ENCODE measurements at regions not wholly inside any gene's neighbourhood (a gene's known extent, or its start where the extent isn't known, plus 50 kb on each side); places are given as distances from the start of the nearest gene placed in this dataset.
A peak's percentile ranks its signal among the peaks of the same experiment; 100 is the strongest.

DNA sequence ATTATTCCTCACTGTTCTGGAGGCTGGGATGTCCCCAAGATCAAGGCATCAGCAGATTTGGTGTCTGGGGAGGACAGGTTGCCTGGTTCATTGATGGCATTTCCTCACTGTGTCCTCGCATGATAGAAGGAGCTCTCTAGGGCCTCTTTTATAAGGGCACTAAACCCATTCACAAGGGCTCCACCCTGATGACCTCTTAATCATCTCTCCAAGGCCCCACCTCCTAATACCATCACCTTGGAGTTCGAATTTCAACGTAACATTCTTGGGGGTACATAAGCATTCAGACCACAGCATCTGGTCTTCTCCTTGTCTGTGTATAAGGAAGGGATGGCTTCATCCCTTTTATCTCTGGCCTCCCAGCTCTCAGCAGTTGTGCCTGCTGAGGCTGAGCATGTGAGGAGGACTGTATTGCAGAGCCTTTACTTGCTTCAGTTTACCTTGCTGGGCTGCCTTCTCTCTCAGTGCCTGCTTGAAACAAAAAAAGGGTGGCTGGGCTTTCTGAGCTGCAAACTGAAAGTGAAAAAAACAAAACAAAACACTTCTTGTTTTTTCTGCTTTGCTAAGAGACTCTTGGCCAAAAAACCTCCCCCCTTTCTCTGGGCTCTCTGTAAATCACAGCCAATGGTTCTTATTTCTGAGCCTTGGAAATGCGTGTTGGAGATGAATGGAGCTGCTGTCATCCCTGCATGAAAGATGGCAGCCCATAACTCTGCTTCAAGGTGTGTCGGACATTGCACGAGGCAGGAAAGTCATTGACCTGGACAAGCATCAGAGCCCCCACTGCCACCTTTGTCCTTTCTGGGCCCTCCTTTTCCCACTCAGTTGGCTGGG lies 75.8 kb downstream of the RHOU start:
- peak overlapping the region; percentile 73 to 92 (median 83) for H3K27ac Mint-ChIP-seq
- Histone ChIP-seq H3K4me3 (replicated peaks in 1 of 3; ENCODE audit: low read depth in 2 of 3, low read length in 3 of 3) (peak overlapping the region in 1 of 3 experiments; percentile 31), H3K4me2 (replicated peaks; ENCODE audit: extremely low read depth, low read length, poor library complexity, severe bottlenecking) (peak overlapping the region; percentile 45), H4K20me1 (ENCODE audit: insufficient read depth, low read length) (no peaks in the 10 kb centered on the region), H3K27ac (ENCODE audit: low read depth in 1 of 2, low read length in 2 of 2) (peak overlapping the region; percentile 38 to 81), H3K4me1 (ENCODE audit: control insufficient read depth in 1 of 2, insufficient read depth in 2 of 2, low read length in 2 of 2) (peaks cover 24 to 30% of the 10 kb centered on the region in 2 donors), H3K79me2 (ENCODE audit: insufficient read depth, low read length) (no peaks in the 10 kb centered on the region), H2AFZ (ENCODE audit: insufficient read depth, low read depth, low read length, poor library complexity, severe bottlenecking) (peak overlapping the region; percentile 80), H3K27me3 (ENCODE audit: control insufficient read depth in 2 of 2, insufficient read depth in 2 of 2, low read length in 2 of 2) (no peaks in the 10 kb centered on the region), H3K36me3 (replicated peaks in 1 of 2; ENCODE audit: control insufficient read depth in 1 of 2, insufficient read depth in 2 of 2, low read length in 2 of 2) (no peaks in the 10 kb centered on the region), H3K9ac (ENCODE audit: insufficient read depth, low read length, poor library complexity, severe bottlenecking) (no peak overlapping the region), H3K9me3 (replicated peaks in 1 of 2; ENCODE audit: control insufficient read depth in 1 of 2, insufficient read depth in 1 of 2, low read length in 2 of 2) (no peaks in the 10 kb centered on the region)
- 60% methylated on average over 1 of the region's 6 CpGs for WGBS (ENCODE audit: insufficient coverage)
- H3K27me3 Mint-ChIP-seq (ENCODE audit: low read depth in 3 of 3): peaks cover 0 to 2% (median 0%) of the 10 kb centered on the region in 3 donors
- H3K36me3 Mint-ChIP-seq: no peaks in the 10 kb centered on the region
- peaks cover 37% of the 10 kb centered on the region for H3K4me1 Mint-ChIP-seq
- DNase-seq: peak in 1 of 3 donors; percentile 18
- H3K9me3 Mint-ChIP-seq: no peaks in the 10 kb centered on the region
- intact Hi-C loops (cut with micrococcal nuclease): no loop called here
- TF ChIP-seq, protein P1, sequence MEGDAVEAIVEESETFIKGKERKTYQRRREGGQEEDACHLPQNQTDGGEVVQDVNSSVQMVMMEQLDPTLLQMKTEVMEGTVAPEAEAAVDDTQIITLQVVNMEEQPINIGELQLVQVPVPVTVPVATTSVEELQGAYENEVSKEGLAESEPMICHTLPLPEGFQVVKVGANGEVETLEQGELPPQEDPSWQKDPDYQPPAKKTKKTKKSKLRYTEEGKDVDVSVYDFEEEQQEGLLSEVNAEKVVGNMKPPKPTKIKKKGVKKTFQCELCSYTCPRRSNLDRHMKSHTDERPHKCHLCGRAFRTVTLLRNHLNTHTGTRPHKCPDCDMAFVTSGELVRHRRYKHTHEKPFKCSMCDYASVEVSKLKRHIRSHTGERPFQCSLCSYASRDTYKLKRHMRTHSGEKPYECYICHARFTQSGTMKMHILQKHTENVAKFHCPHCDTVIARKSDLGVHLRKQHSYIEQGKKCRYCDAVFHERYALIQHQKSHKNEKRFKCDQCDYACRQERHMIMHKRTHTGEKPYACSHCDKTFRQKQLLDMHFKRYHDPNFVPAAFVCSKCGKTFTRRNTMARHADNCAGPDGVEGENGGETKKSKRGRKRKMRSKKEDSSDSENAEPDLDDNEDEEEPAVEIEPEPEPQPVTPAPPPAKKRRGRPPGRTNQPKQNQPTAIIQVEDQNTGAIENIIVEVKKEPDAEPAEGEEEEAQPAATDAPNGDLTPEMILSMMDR (IDR thresholded peaks at IDR 0.05): no peak
- peak overlapping the region; percentile 44 to 73 for H3K4me3 Mint-ChIP-seq

DNA sequence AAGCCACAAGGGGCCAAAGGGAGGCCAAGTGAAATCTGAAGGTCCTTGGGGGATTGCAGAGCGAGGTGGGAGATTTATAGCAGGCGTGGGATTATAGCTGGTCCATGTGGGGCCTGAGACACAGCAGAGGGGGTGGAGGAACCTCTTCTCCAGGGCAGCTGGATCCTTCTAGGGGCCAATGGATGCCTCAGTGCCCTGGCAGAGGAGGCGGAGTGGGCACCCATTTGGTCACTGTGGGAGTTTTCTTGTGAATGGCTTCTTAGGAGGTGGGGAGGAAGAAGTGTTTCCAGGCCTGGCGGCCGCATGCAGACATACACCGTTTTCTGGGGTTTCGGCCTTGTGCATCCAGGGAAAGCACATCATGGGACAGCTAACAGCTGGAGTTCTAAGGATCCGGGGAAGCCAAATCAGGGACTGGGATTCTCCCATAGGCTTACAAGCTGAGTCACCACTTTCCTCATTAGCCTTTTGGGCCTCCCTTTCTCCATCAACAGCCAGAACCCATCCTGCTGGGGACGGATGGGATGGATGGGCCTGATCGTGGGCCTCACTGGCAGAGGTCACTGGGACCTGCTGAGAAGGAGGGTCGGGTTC lies 76.5 kb downstream of the RHOU start:
- Histone ChIP-seq H3K36me3 (replicated peaks in 1 of 2; ENCODE audit: control insufficient read depth in 1 of 2, insufficient read depth in 2 of 2, low read length in 2 of 2) (no peaks in the 10 kb centered on the region), H3K4me2 (replicated peaks; ENCODE audit: extremely low read depth, low read length, poor library complexity, severe bottlenecking) (peak overlapping the region; percentile 45), H3K27ac (ENCODE audit: low read depth in 1 of 2, low read length in 2 of 2) (peak overlapping the region; percentile 7 to 81), H3K4me3 (replicated peaks in 1 of 3; ENCODE audit: low read depth in 2 of 3, low read length in 3 of 3) (peak overlapping the region in 1 of 3 experiments; percentile 31), H4K20me1 (ENCODE audit: insufficient read depth, low read length) (no peaks in the 10 kb centered on the region), H3K4me1 (ENCODE audit: control insufficient read depth in 1 of 2, insufficient read depth in 2 of 2, low read length in 2 of 2) (peaks cover 24 to 30% of the 10 kb centered on the region in 2 donors), H3K9me3 (replicated peaks in 1 of 2; ENCODE audit: control insufficient read depth in 1 of 2, insufficient read depth in 1 of 2, low read length in 2 of 2) (no peaks in the 10 kb centered on the region), H3K27me3 (ENCODE audit: control insufficient read depth in 2 of 2, insufficient read depth in 2 of 2, low read length in 2 of 2) (no peaks in the 10 kb centered on the region), H3K79me2 (ENCODE audit: insufficient read depth, low read length) (no peaks in the 10 kb centered on the region), H2AFZ (ENCODE audit: insufficient read depth, low read depth, low read length, poor library complexity, severe bottlenecking) (peak overlapping the region; percentile 80), H3K9ac (ENCODE audit: insufficient read depth, low read length, poor library complexity, severe bottlenecking) (no peak overlapping the region)
- no peaks in the 10 kb centered on the region for H3K36me3 Mint-ChIP-seq
- H3K4me3 Mint-ChIP-seq: no peak overlapping the region
- peaks cover 0 to 2% (median 0%) of the 10 kb centered on the region in 3 donors for H3K27me3 Mint-ChIP-seq (ENCODE audit: low read depth in 3 of 3)
- intact Hi-C loops (cut with micrococcal nuclease): no loop called here
- 100% methylated on average over 10 of the region's 11 CpGs for WGBS (ENCODE audit: insufficient coverage)
- DNase-seq: no peak
- H3K9me3 Mint-ChIP-seq: peaks cover 0 to 2% (median 0%) of the 10 kb centered on the region in 7 donors
- TF ChIP-seq, protein P1 (IDR thresholded peaks at IDR 0.05): no peak
- peaks cover 37% of the 10 kb centered on the region for H3K4me1 Mint-ChIP-seq
- H3K27ac Mint-ChIP-seq: peak overlapping the region; percentile 2 to 92 (median 83)

Measured in CD14-positive monocyte (primary cell).